H9 (cell line): ENCODE measurements at regions not wholly inside any gene's neighbourhood (a gene's known extent, or its start where the extent isn't known, plus 50 kb on each side); places are given as distances from the start of the nearest gene placed in this dataset.

ENCODE experiments used
- DNase-seq: peaks from one replicate; pipeline ENCODE4 v3.0.0-alpha.2; 2017
- H2AFZ ChIP-seq: one replicate; pipeline ENCODE4 v1.6.1; 2013; ENCODE audit warnings: mild to moderate bottlenecking, low read length, control low read depth, moderate library complexity
- H2AK5ac ChIP-seq: 2 replicates; pipeline ENCODE4 v1.6.1; 2013; ENCODE audit warnings: low read length, control low read depth, mixed read lengths; ENCODE audit not compliant: insufficient read length
- H2BK120ac ChIP-seq: one replicate; pipeline ENCODE4 v1.6.1; 2013; ENCODE audit warnings: low read depth, mild to moderate bottlenecking, low read length, control low read depth, inconsistent platforms; ENCODE audit not compliant: poor library complexity, severe bottlenecking
- H2BK12ac ChIP-seq: 2 replicates; pipeline ENCODE4 v1.6.1; 2013; ENCODE audit warnings: low read length, control low read depth, mixed read lengths, low read depth; ENCODE audit not compliant: insufficient read length
- H2BK15ac ChIP-seq: 2 replicates; pipeline ENCODE4 v1.6.1; 2013; ENCODE audit warnings: low read depth, low read length, control low read depth
- H2BK20ac ChIP-seq: one replicate; pipeline ENCODE4 v1.6.1; 2013; ENCODE audit warnings: low read depth, mild to moderate bottlenecking, low read length, control low read depth, inconsistent platforms; ENCODE audit not compliant: poor library complexity, severe bottlenecking
- H2BK5ac ChIP-seq: 2 replicates; pipeline ENCODE4 v1.6.1; 2013; ENCODE audit warnings: low read length, control low read depth, mixed read lengths; ENCODE audit not compliant: insufficient read length
- H3K14ac ChIP-seq: 2 replicates; pipeline ENCODE4 v1.6.1; 2013; ENCODE audit warnings: low read length, control low read depth; ENCODE audit not compliant: insufficient read depth
- H3K18ac ChIP-seq: 2 replicates; pipeline ENCODE4 v1.6.1; 2013; ENCODE audit warnings: low read depth, mild to moderate bottlenecking, mixed read lengths, low read length, control low read depth; ENCODE audit not compliant: insufficient read length
- H3K23ac ChIP-seq: 2 replicates; pipeline ENCODE4 v1.6.1; 2013; ENCODE audit warnings: low read length, control low read depth, mixed read lengths, low read depth; ENCODE audit not compliant: insufficient read length
- H3K23me2 ChIP-seq: 2 replicates; pipeline ENCODE4 v1.6.1; 2013; ENCODE audit warnings: low read depth, mild to moderate bottlenecking, mixed read lengths, low read length, control low read depth; ENCODE audit not compliant: insufficient read length, poor library complexity, severe bottlenecking
- H3K27ac ChIP-seq: 2 replicates; pipeline ENCODE4 v1.5.1; 2013; ENCODE audit warnings: low read length, control low read depth, mixed read lengths, low read depth; ENCODE audit not compliant: insufficient read length
- H3K27me3 ChIP-seq: 2 replicates; pipeline ENCODE4 v1.6.1; 2013; ENCODE audit warnings: low read length, control low read depth, inconsistent platforms; ENCODE audit not compliant: insufficient read depth
- H3K4ac ChIP-seq: 2 replicates; pipeline ENCODE4 v1.6.1; 2013; ENCODE audit warnings: low read depth, mild to moderate bottlenecking, control low read depth, inconsistent platforms, low read length, moderate library complexity
- H3K4me1 ChIP-seq: 2 replicates; pipeline ENCODE4 v1.6.1; 2013; ENCODE audit warnings: low read length, control low read depth, inconsistent platforms; ENCODE audit not compliant: insufficient read depth
- H3K4me2 ChIP-seq: 2 replicates; pipeline ENCODE4 v1.6.1; 2013; ENCODE audit warnings: low read length, control low read depth, mixed read lengths; ENCODE audit not compliant: insufficient read length, insufficient read depth
- H3K56ac ChIP-seq: 2 replicates; pipeline ENCODE4 v1.6.1; 2013; ENCODE audit warnings: low read depth, mild to moderate bottlenecking, mixed read lengths, low read length, control low read depth; ENCODE audit not compliant: insufficient read length
- H3K79me1 ChIP-seq: 2 replicates; pipeline ENCODE4 v1.6.1; 2013; ENCODE audit warnings: low read depth, mild to moderate bottlenecking, moderate library complexity, low read length, control low read depth, inconsistent platforms; ENCODE audit not compliant: insufficient read depth, poor library complexity, severe bottlenecking
- H3K79me2 ChIP-seq: 2 replicates; pipeline ENCODE4 v1.6.1; 2013; ENCODE audit warnings: low read length, control low read depth, inconsistent platforms; ENCODE audit not compliant: insufficient read depth
- H3K9ac ChIP-seq: 2 replicates; pipeline ENCODE4 v1.6.1; 2013; ENCODE audit warnings: low read length, control low read depth, mixed read lengths; ENCODE audit not compliant: insufficient read length; ENCODE audit errors: extremely low read depth
- H3K9me3 ChIP-seq: one replicate; pipeline ENCODE4 v1.6.1; 2013; ENCODE audit warnings: low read depth, low read length, inconsistent platforms; ENCODE audit not compliant: control insufficient read depth
- H3T11ph ChIP-seq: one replicate; pipeline ENCODE4 v1.6.1; 2013; ENCODE audit warnings: mild to moderate bottlenecking, low read length, control low read depth, inconsistent platforms
- H4K20me1 ChIP-seq: one replicate; pipeline ENCODE4 v1.6.1; 2013; ENCODE audit not compliant: control insufficient read depth, insufficient read length, insufficient read depth
- H4K5ac ChIP-seq: 2 replicates; pipeline ENCODE4 v1.6.1; 2013; ENCODE audit warnings: low read depth, mild to moderate bottlenecking, mixed read lengths, low read length, control low read depth; ENCODE audit not compliant: insufficient read length
- H4K8ac ChIP-seq: replicated peaks from 2 replicates; pipeline ENCODE4 v1.6.1; 2013; ENCODE audit warnings: low read length, control low read depth, mixed read lengths, low read depth; ENCODE audit not compliant: insufficient read length
- H4K91ac ChIP-seq: 2 replicates; pipeline ENCODE4 v1.6.1; 2013; ENCODE audit warnings: low read depth, mild to moderate bottlenecking, moderate library complexity, mixed read lengths, low read length, control low read depth; ENCODE audit not compliant: insufficient read length
- H3K27ac Mint-ChIP-seq, 3 experiments: 2 replicates in 2 of 3; 3 replicates in 1 of 3; pipeline ENCODE4 v1.8.0; 2020 to 2021; ENCODE audit warnings: mixed read lengths in 3 of 3, mild to moderate bottlenecking in 1 of 3, moderate library complexity in 1 of 3
- H3K27me3 Mint-ChIP-seq: 2 replicates; pipeline ENCODE4 v1.8.0; 2021; ENCODE audit warnings: low read depth, mild to moderate bottlenecking, moderate library complexity, mixed read lengths
- H3K36me3 Mint-ChIP-seq, 3 experiments: 2 replicates in 2 of 3; 3 replicates in 1 of 3; pipeline ENCODE4 v1.8.0; 2020 to 2021; ENCODE audit warnings: low read depth in 3 of 3, mixed read lengths in 3 of 3; ENCODE audit not compliant: insufficient read depth in 1 of 3
- H3K4me1 Mint-ChIP-seq, 2 experiments: 2 replicates each; pipeline ENCODE4 v1.8.0; 2020; ENCODE audit warnings: mixed read lengths in 2 of 2
- H3K4me3 Mint-ChIP-seq, 2 experiments: 2 replicates in 1 of 2; 3 replicates in 1 of 2; pipeline ENCODE4 v1.8.0; 2020 to 2021; ENCODE audit warnings: mild to moderate bottlenecking in 2 of 2, mixed read lengths in 2 of 2, moderate library complexity in 1 of 2
- H3K9me3 Mint-ChIP-seq, 2 experiments: 2 replicates in 1 of 2; 3 replicates in 1 of 2; pipeline ENCODE4 v1.8.0; 2020; ENCODE audit warnings: mild to moderate bottlenecking in 2 of 2, mixed read lengths in 2 of 2, moderate library complexity in 1 of 2
- TF ChIP-seq, protein P1 (sequence below): fragments of 200-600 bp; sonication (generic); conservative IDR thresholded peaks from 3 replicates; pipeline ENCODE4 v1.8.0; 2021; ENCODE audit warnings: antibody characterized with exemption, mild to moderate bottlenecking

DNA sequence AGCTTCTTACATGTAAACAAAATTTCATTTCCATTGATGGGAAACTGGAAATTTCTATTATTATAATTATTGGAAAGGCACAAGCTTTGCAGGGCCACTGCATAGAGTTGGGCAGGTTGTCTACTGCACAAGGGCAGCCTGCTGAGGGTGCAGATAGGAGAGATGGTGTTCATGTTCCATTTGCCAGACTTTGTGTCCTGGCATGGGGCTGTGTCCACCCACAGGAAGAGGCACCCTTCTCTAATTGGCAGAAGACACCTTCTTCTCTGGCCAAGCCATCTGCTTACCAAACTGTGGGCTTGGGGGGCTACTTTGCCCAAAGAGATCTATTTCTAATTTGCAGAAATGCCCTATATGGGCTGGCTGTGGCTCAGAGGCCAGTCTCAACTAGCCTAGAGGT lies 140.7 kb downstream of the GATB start:
- TF ChIP-seq, protein P1, sequence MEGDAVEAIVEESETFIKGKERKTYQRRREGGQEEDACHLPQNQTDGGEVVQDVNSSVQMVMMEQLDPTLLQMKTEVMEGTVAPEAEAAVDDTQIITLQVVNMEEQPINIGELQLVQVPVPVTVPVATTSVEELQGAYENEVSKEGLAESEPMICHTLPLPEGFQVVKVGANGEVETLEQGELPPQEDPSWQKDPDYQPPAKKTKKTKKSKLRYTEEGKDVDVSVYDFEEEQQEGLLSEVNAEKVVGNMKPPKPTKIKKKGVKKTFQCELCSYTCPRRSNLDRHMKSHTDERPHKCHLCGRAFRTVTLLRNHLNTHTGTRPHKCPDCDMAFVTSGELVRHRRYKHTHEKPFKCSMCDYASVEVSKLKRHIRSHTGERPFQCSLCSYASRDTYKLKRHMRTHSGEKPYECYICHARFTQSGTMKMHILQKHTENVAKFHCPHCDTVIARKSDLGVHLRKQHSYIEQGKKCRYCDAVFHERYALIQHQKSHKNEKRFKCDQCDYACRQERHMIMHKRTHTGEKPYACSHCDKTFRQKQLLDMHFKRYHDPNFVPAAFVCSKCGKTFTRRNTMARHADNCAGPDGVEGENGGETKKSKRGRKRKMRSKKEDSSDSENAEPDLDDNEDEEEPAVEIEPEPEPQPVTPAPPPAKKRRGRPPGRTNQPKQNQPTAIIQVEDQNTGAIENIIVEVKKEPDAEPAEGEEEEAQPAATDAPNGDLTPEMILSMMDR = no peak

More for the DNA sequence above, 140.7 kb downstream of the GATB start:
- Histone ChIP-seq H3K79me2 (no peaks in the 10 kb centered on the region), H3K4ac (no peak overlapping the region), H2AFZ (no peak overlapping the region), H2AK5ac (no peak overlapping the region), H2BK120ac (no peak overlapping the region), H2BK20ac (no peak overlapping the region), H4K20me1 (no peaks in the 10 kb centered on the region), H3K4me2 (no peak overlapping the region), H3K9ac (no peak overlapping the region), H3K9me3 (no peaks in the 10 kb centered on the region), H2BK5ac (no peak overlapping the region), H4K8ac (no peak overlapping the region), H3K79me1 (no peaks in the 10 kb centered on the region), H2BK12ac (no peak overlapping the region), H4K5ac (no peak overlapping the region), H2BK15ac (no peak overlapping the region), H3K4me1 (peaks cover 8% of the 10 kb centered on the region), H4K91ac (no peak overlapping the region), H3K27ac (no peak overlapping the region), H3K23ac (no peak overlapping the region), H3K56ac (no peak overlapping the region), H3K18ac (no peak overlapping the region), H3K14ac (no peak overlapping the region), H3T11ph (no peak overlapping the region), H3K23me2 (no peaks in the 10 kb centered on the region), H3K27me3 (no peaks in the 10 kb centered on the region)
- Mint-ChIP-seq H3K27me3 (no peaks in the 10 kb centered on the region), H3K36me3 (no peaks in the 10 kb centered on the region), H3K4me3 (no peak overlapping the region), H3K9me3 (no peaks in the 10 kb centered on the region), H3K4me1 (peaks cover 48 to 53% of the 10 kb centered on the region in 2 experiments), H3K27ac (no peak overlapping the region; a peak in 1 of 7 replicates)
- no peak for DNase-seq
